ENCODE measurements at regions not wholly inside any gene's neighbourhood (a gene's known extent, or its start where the extent isn't known, plus 50 kb on each side); places are given as distances from the start of the nearest gene placed in this dataset.

DNA sequence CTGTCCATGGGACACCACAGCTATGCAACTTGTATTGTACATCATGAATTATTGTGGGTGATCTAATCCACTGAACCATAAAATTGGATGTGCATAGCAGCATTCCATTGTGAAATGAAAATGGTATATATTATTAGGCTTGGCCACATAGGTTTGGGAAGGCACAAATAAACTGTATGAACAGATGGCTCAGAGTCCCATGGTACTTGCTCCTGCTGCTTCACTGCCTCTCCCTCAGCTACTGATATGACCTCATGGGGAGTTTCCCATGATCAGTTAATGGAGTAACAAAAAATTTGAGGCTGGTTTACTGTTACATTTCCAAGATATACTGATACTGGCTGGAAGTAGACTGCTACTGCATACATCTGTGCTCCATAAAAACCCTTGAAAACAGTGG, 152.7 kb upstream of the NEGR1 start:
- no peak overlapping the region for H2BK120ac ChIP-seq (ENCODE audit: low read depth, low read length)
- H3K18ac ChIP-seq (ENCODE audit: low read length): no peak overlapping the region
- H2AK5ac ChIP-seq (ENCODE audit: low read depth, low read length): no peak overlapping the region
- no peak overlapping the region for H2BK12ac ChIP-seq (ENCODE audit: low read length)
- no peaks in the 10 kb centered on the region for H3K4me1 ChIP-seq (ENCODE audit: control insufficient read depth in 2 of 2, insufficient read depth in 1 of 2, low read depth in 1 of 2, low read length in 2 of 2)
- H3K4ac ChIP-seq (ENCODE audit: low read length): no peak overlapping the region
- no peak overlapping the region for H3K23ac ChIP-seq (ENCODE audit: low read depth, low read length, poor library complexity)
- H3K14ac ChIP-seq (ENCODE audit: low read length): no peak overlapping the region
- H4K8ac ChIP-seq (ENCODE audit: low read depth, low read length): no peak overlapping the region
- H3K4me2 ChIP-seq (ENCODE audit: insufficient read depth, low read length, poor library complexity, severe bottlenecking): no peak overlapping the region
- no peaks in the 10 kb centered on the region for H3K79me1 ChIP-seq (ENCODE audit: low read depth, low read length)
- H3K27me3 ChIP-seq (ENCODE audit: control insufficient read depth in 3 of 3, insufficient read depth in 3 of 3, low read depth in 1 of 3, low read length in 3 of 3): no peaks in the 10 kb centered on the region
- no peak overlapping the region for H3K9ac ChIP-seq (ENCODE audit: low read depth, low read length, poor library complexity)
- H3K9me3 ChIP-seq (replicated peaks in 1 of 2; ENCODE audit: control insufficient read depth in 2 of 2, insufficient read depth in 1 of 2, low read depth in 1 of 2, low read length in 2 of 2): no peaks in the 10 kb centered on the region
- H2AFZ ChIP-seq (ENCODE audit: low read length): no peak overlapping the region
- H2BK15ac ChIP-seq (ENCODE audit: low read length): no peak overlapping the region
- no peak overlapping the region for H2BK5ac ChIP-seq (ENCODE audit: low read length)
- DNase-seq (ENCODE audit: low spot score): no peak
- no peak overlapping the region for H4K91ac ChIP-seq (ENCODE audit: low read depth, low read length, poor library complexity)
- H3K36me3 ChIP-seq (replicated peaks in 1 of 2; ENCODE audit: control insufficient read depth in 2 of 2, insufficient read depth in 2 of 2, low read length in 2 of 2): no peaks in the 10 kb centered on the region
- H3K27ac ChIP-seq (replicated peaks; ENCODE audit: low read length): no peak overlapping the region
- H3K4me3 ChIP-seq (ENCODE audit: low read length in 2 of 2): no peak overlapping the region

DNA sequence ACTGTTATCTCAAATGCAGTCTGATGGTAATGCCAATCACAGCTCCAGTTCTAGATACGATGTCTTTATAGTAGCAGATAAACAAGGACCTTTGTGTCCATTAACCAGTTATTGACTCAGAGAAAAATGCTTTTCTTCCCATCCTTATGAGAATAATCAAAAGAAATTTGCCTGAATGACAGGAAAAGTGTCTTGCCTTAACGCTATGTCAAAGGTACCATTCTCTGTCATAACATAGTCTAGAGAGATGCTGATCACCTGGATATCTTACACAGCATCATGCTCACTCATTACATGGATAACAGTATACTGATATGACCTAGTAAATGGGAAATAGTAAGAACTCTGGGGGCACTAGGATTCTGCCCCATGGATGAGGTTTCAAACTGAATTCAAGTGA, 151.7 kb upstream of the NEGR1 start:
- no peak overlapping the region for H3K27ac ChIP-seq (replicated peaks; ENCODE audit: low read length)
- H3K36me3 ChIP-seq (replicated peaks in 1 of 2; ENCODE audit: control insufficient read depth in 2 of 2, insufficient read depth in 2 of 2, low read length in 2 of 2): no peaks in the 10 kb centered on the region
- no peak overlapping the region for H3K4me3 ChIP-seq (ENCODE audit: low read length in 2 of 2)
- no peak overlapping the region for H4K8ac ChIP-seq (ENCODE audit: low read depth, low read length)
- H3K4me2 ChIP-seq (ENCODE audit: insufficient read depth, low read length, poor library complexity, severe bottlenecking): no peak overlapping the region
- H3K27me3 ChIP-seq (ENCODE audit: control insufficient read depth in 3 of 3, insufficient read depth in 3 of 3, low read depth in 1 of 3, low read length in 3 of 3): no peaks in the 10 kb centered on the region
- no peak overlapping the region for H2BK120ac ChIP-seq (ENCODE audit: low read depth, low read length)
- H3K79me1 ChIP-seq (ENCODE audit: low read depth, low read length): no peaks in the 10 kb centered on the region
- H2AK5ac ChIP-seq (ENCODE audit: low read depth, low read length): no peak overlapping the region
- no peak for DNase-seq (ENCODE audit: low spot score)
- no peak overlapping the region for H2BK5ac ChIP-seq (ENCODE audit: low read length)
- no peak overlapping the region for H2BK15ac ChIP-seq (ENCODE audit: low read length)
- no peak overlapping the region for H3K9ac ChIP-seq (ENCODE audit: low read depth, low read length, poor library complexity)
- H3K4me1 ChIP-seq (ENCODE audit: control insufficient read depth in 2 of 2, insufficient read depth in 1 of 2, low read depth in 1 of 2, low read length in 2 of 2): no peaks in the 10 kb centered on the region
- no peak overlapping the region for H3K23ac ChIP-seq (ENCODE audit: low read depth, low read length, poor library complexity)
- no peaks in the 10 kb centered on the region for H3K9me3 ChIP-seq (replicated peaks in 1 of 2; ENCODE audit: control insufficient read depth in 2 of 2, insufficient read depth in 1 of 2, low read depth in 1 of 2, low read length in 2 of 2)
- no peak overlapping the region for H4K91ac ChIP-seq (ENCODE audit: low read depth, low read length, poor library complexity)
- H3K14ac ChIP-seq (ENCODE audit: low read length): no peak overlapping the region
- H3K4ac ChIP-seq (ENCODE audit: low read length): no peak overlapping the region
- no peak overlapping the region for H2BK12ac ChIP-seq (ENCODE audit: low read length)
- H3K18ac ChIP-seq (ENCODE audit: low read length): no peak overlapping the region
- WGBS, 2 donors (ENCODE audit: extremely low coverage in 2 of 2, insufficient read length in 2 of 2, insufficient replicate concordance in 1 of 2): no CpG with 5 or more reads among the region's 2 CpGs
- no peak overlapping the region for H2AFZ ChIP-seq (ENCODE audit: low read length)

DNA sequence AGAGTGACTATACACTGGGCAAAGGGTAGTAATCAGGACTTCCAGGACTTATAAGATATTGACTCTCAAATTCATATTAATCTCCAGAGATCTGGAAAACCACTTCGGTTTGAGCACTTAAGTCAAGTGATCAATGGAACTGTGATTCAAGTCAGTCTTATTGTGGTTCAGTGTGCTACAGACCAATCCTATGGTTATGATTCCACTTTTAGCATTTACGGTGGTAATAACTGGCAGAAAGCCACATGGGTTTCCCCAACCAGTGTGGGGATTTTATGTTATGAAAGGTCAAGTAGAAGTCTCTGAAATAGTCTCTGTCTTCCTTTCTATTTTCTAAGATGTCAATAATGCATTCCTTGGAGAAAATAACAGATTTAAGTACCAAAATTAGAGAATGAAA, 151.3 kb upstream of the NEGR1 start:
- no peaks in the 10 kb centered on the region for H3K27me3 ChIP-seq (ENCODE audit: control insufficient read depth in 3 of 3, insufficient read depth in 3 of 3, low read depth in 1 of 3, low read length in 3 of 3)
- H2BK15ac ChIP-seq (ENCODE audit: low read length): no peak overlapping the region
- no peak overlapping the region for H3K4me3 ChIP-seq (ENCODE audit: low read length in 2 of 2)
- H2BK12ac ChIP-seq (ENCODE audit: low read length): no peak overlapping the region
- no peak overlapping the region for H4K8ac ChIP-seq (ENCODE audit: low read depth, low read length)
- no peak overlapping the region for H3K18ac ChIP-seq (ENCODE audit: low read length)
- no peak for DNase-seq (ENCODE audit: low spot score)
- no peak overlapping the region for H3K27ac ChIP-seq (replicated peaks; ENCODE audit: low read length)
- H2AK5ac ChIP-seq (ENCODE audit: low read depth, low read length): no peak overlapping the region
- H3K4me2 ChIP-seq (ENCODE audit: insufficient read depth, low read length, poor library complexity, severe bottlenecking): no peak overlapping the region
- no peak overlapping the region for H3K23ac ChIP-seq (ENCODE audit: low read depth, low read length, poor library complexity)
- H3K4ac ChIP-seq (ENCODE audit: low read length): no peak overlapping the region
- H3K79me1 ChIP-seq (ENCODE audit: low read depth, low read length): no peaks in the 10 kb centered on the region
- H2AFZ ChIP-seq (ENCODE audit: low read length): no peak overlapping the region
- H3K9me3 ChIP-seq (replicated peaks in 1 of 2; ENCODE audit: control insufficient read depth in 2 of 2, insufficient read depth in 1 of 2, low read depth in 1 of 2, low read length in 2 of 2): no peaks in the 10 kb centered on the region
- H3K36me3 ChIP-seq (replicated peaks in 1 of 2; ENCODE audit: control insufficient read depth in 2 of 2, insufficient read depth in 2 of 2, low read length in 2 of 2): no peaks in the 10 kb centered on the region
- H3K9ac ChIP-seq (ENCODE audit: low read depth, low read length, poor library complexity): no peak overlapping the region
- H3K4me1 ChIP-seq (ENCODE audit: control insufficient read depth in 2 of 2, insufficient read depth in 1 of 2, low read depth in 1 of 2, low read length in 2 of 2): no peaks in the 10 kb centered on the region
- H3K14ac ChIP-seq (ENCODE audit: low read length): no peak overlapping the region
- H4K91ac ChIP-seq (ENCODE audit: low read depth, low read length, poor library complexity): no peak overlapping the region
- H2BK5ac ChIP-seq (ENCODE audit: low read length): no peak overlapping the region
- WGBS, 2 donors (ENCODE audit: extremely low coverage in 2 of 2, insufficient read length in 2 of 2, insufficient replicate concordance in 1 of 2): no CpG with 5 or more reads among the region's 2 CpGs
- H2BK120ac ChIP-seq (ENCODE audit: low read depth, low read length): no peak overlapping the region

DNA sequence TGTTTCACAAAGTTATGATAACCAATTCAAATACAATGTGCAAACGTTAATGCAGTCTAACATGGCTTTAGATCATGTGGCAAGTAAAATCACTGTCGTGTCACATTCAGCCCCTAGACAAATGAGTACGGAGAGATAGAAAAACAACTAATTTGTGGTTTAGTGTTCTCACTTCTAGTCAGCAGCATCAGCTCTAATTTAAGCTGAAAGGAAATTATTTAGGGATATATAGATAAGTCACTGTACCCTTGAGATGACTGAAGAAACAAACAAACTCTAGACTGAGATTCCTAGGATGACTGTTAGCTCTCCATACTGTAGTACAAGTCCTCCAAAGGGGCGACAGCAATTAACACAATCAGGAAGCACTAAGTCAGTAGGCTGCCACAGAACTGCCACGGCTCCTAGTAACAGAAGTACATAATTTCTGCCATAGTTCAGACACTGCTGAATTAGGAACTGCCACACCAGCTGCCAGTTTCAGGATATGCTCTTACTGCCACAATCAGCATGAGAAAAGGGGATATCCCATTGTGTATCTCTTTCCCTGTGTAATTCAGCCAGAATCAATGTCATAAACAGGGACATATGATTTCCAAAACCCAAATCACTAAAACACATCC, 150.4 kb upstream of the NEGR1 start:
- no peaks in the 10 kb centered on the region for H3K9me3 ChIP-seq (replicated peaks in 1 of 2; ENCODE audit: control insufficient read depth in 2 of 2, insufficient read depth in 1 of 2, low read depth in 1 of 2, low read length in 2 of 2)
- H3K27me3 ChIP-seq (ENCODE audit: control insufficient read depth in 3 of 3, insufficient read depth in 3 of 3, low read depth in 1 of 3, low read length in 3 of 3): no peaks in the 10 kb centered on the region
- WGBS, 2 donors (ENCODE audit: extremely low coverage in 2 of 2, insufficient read length in 2 of 2, insufficient replicate concordance in 1 of 2): no CpG with 5 or more reads among the region's 5 CpGs
- no peaks in the 10 kb centered on the region for H3K4me1 ChIP-seq (ENCODE audit: control insufficient read depth in 2 of 2, insufficient read depth in 1 of 2, low read depth in 1 of 2, low read length in 2 of 2)
- H3K79me1 ChIP-seq (ENCODE audit: low read depth, low read length): no peaks in the 10 kb centered on the region
- no peak overlapping the region for H3K4me3 ChIP-seq (ENCODE audit: low read length in 2 of 2)
- H2AK5ac ChIP-seq (ENCODE audit: low read depth, low read length): no peak overlapping the region
- H4K8ac ChIP-seq (ENCODE audit: low read depth, low read length): no peak overlapping the region
- H2BK12ac ChIP-seq (ENCODE audit: low read length): no peak overlapping the region
- no peak overlapping the region for H3K4ac ChIP-seq (ENCODE audit: low read length)
- no peak overlapping the region for H3K23ac ChIP-seq (ENCODE audit: low read depth, low read length, poor library complexity)
- H3K18ac ChIP-seq (ENCODE audit: low read length): no peak overlapping the region
- no peak overlapping the region for H4K91ac ChIP-seq (ENCODE audit: low read depth, low read length, poor library complexity)
- no peaks in the 10 kb centered on the region for H3K36me3 ChIP-seq (replicated peaks in 1 of 2; ENCODE audit: control insufficient read depth in 2 of 2, insufficient read depth in 2 of 2, low read length in 2 of 2)
- H2BK5ac ChIP-seq (ENCODE audit: low read length): no peak overlapping the region
- no peak overlapping the region for H2AFZ ChIP-seq (ENCODE audit: low read length)
- no peak overlapping the region for H3K27ac ChIP-seq (replicated peaks; ENCODE audit: low read length)
- H3K14ac ChIP-seq (ENCODE audit: low read length): no peak overlapping the region
- H2BK15ac ChIP-seq (ENCODE audit: low read length): no peak overlapping the region
- no peak overlapping the region for H2BK120ac ChIP-seq (ENCODE audit: low read depth, low read length)
- H3K9ac ChIP-seq (ENCODE audit: low read depth, low read length, poor library complexity): no peak overlapping the region
- no peak for DNase-seq (ENCODE audit: low spot score)
- no peak overlapping the region for H3K4me2 ChIP-seq (ENCODE audit: insufficient read depth, low read length, poor library complexity, severe bottlenecking)
